A549 (cell line): ENCODE measurements at regions not wholly inside any gene's neighbourhood (a gene's known extent, or its start where the extent isn't known, plus 50 kb on each side); places are given as distances from the start of the nearest gene placed in this dataset.

Experiments
- CEBPB ChIP-seq, 2 experiments: fragments of >200 bp in 1 of 2; sonication (Bioruptor Twin) in 1 of 2; formaldehyde crosslinking in 1 of 2; IDR thresholded peaks; 2 replicates each; pipeline ENCODE4 v1.6.1; 2012 to 2016
- KDM1A ChIP-seq: fragments of 200-600 bp; sonication (generic); IDR thresholded peaks from 2 replicates; pipeline ENCODE4 v1.6.1; 2016; ENCODE audit warnings: low read depth, mild to moderate bottlenecking
- KDM5A ChIP-seq: fragments of 200-600 bp; sonication (generic); IDR thresholded peaks from 2 replicates; pipeline ENCODE4 v1.6.1; 2016; ENCODE audit warnings: antibody characterized with exemption, mild to moderate bottlenecking
- MAFK ChIP-seq: fragments of 450-650 bp; IDR thresholded peaks from 2 replicates; pipeline ENCODE4 v1.6.1; 2014; ENCODE audit not compliant: partially characterized antibody
- MAZ ChIP-seq: fragments of 150-350 bp; IDR thresholded peaks from 2 replicates; pipeline ENCODE4 v1.6.1; 2014; ENCODE audit warnings: antibody characterized with exemption, low read depth, low read length, borderline replicate concordance
- SREBF2 ChIP-seq: fragments of 450-650 bp; IDR thresholded peaks from 2 replicates; pipeline ENCODE4 v1.6.1; 2014; ENCODE audit warnings: mild to moderate bottlenecking, moderate library complexity
- ZNF302 ChIP-seq: fragments of 250-450 bp; sonication (Bioruptor Pico); IDR thresholded peaks from 2 replicates; pipeline ENCODE4 v1.9.0; 2021; ENCODE audit warnings: inconsistent platforms, mild to moderate bottlenecking, moderate library complexity
- TF ChIP-seq, protein P1 (sequence below): fragments of >200 bp; sonication (Bioruptor Twin); formaldehyde crosslinking; IDR thresholded peaks from 3 replicates; pipeline ENCODE4 v1.5.1; 2016

GRCh38 chr22:27242917-27243589, 558.5 kb downstream of the MN1 start:
- TF ChIP-seq, protein P1, sequence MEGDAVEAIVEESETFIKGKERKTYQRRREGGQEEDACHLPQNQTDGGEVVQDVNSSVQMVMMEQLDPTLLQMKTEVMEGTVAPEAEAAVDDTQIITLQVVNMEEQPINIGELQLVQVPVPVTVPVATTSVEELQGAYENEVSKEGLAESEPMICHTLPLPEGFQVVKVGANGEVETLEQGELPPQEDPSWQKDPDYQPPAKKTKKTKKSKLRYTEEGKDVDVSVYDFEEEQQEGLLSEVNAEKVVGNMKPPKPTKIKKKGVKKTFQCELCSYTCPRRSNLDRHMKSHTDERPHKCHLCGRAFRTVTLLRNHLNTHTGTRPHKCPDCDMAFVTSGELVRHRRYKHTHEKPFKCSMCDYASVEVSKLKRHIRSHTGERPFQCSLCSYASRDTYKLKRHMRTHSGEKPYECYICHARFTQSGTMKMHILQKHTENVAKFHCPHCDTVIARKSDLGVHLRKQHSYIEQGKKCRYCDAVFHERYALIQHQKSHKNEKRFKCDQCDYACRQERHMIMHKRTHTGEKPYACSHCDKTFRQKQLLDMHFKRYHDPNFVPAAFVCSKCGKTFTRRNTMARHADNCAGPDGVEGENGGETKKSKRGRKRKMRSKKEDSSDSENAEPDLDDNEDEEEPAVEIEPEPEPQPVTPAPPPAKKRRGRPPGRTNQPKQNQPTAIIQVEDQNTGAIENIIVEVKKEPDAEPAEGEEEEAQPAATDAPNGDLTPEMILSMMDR: no peak
- TF ChIP-seq KDM5A: no peak
- peak; percentile 66 to 82 for TF ChIP-seq CEBPB (IDR thresholded peaks at IDR 0.05)
- TF ChIP-seq SREBF2: no peak
- no peak for TF ChIP-seq KDM1A
- TF ChIP-seq MAZ: no peak
- TF ChIP-seq ZNF302: no peak
- TF ChIP-seq MAFK: no peak
